GM18508 (cell line): ENCODE measurements at regions not wholly inside any gene's neighbourhood (a gene's known extent, or its start where the extent isn't known, plus 50 kb on each side); places are given as distances from the start of the nearest gene placed in this dataset.
A peak's percentile ranks its signal among the peaks of the same experiment; 100 is the strongest.
"Not testable (repeated sequence)": the region's sequence is repeated elsewhere in the genome, so short reads cannot be mapped to it uniquely, and the experiment has no call there.

Experiments
- ATAC-seq: cut with Tn5 transposase; IDR thresholded peaks from one replicate; pipeline ENCODE4 v1.9.1; 2021; ENCODE audit warnings: moderate number of reproducible peaks; ENCODE audit not compliant: insufficient read depth, unreplicated experiment

- ATAC-seq: not testable (repeated sequence)
These were observed 82.5 kb downstream of the POTEH start for GRCh38 chr22:15772337-15772736.

GRCh38 chr22:15775118-15775517 lies 85.3 kb downstream of the POTEH start:
- ATAC-seq: not testable (repeated sequence)

- ATAC-seq: not testable (repeated sequence)
These were observed 86.1 kb downstream of the POTEH start for GRCh38 chr22:15775670-15776669.

GRCh38 chr22:15776727-15777126 lies 86.9 kb downstream of the POTEH start:
- not testable (repeated sequence) for ATAC-seq

GRCh38 chr22:15777150-15777549 lies 87.3 kb downstream of the POTEH start:
- ATAC-seq: not testable (repeated sequence)

GRCh38 chr22:15777557-15777956 lies 87.7 kb downstream of the POTEH start:
- ATAC-seq: not testable (repeated sequence)

GRCh38 chr22:15778366-15778765 lies 88.5 kb downstream of the POTEH start:
- ATAC-seq: not testable (repeated sequence)

- ATAC-seq: not testable (repeated sequence)
These were observed 91.8 kb downstream of the POTEH start for GRCh38 chr22:15781652-15782051.

- not testable (repeated sequence) for ATAC-seq
These were observed 93.1 kb downstream of the POTEH start for GRCh38 chr22:15782933-15783332.

GRCh38 chr22:15784383-15785085 lies 94.7 kb downstream of the POTEH start:
- ATAC-seq: peak; percentile 85

GRCh38 chr22:15786942-15787733 lies 97.3 kb downstream of the POTEH start:
- ATAC-seq: not testable (repeated sequence)

GRCh38 chr22:15791557-15791956 lies 101.7 kb downstream of the POTEH start:
- ATAC-seq: not testable (repeated sequence)

- ATAC-seq: not testable (repeated sequence)
These were observed 110.1 kb downstream of the POTEH start for GRCh38 chr22:15799935-15800334.

- peak; percentile 69 for ATAC-seq
These were observed 121.3 kb downstream of the POTEH start for GRCh38 chr22:15811141-15811540.

- not testable (repeated sequence) for ATAC-seq
These were observed 126.0 kb downstream of the POTEH start for GRCh38 chr22:15815783-15816182.

GRCh38 chr22:15816470-15816869 lies 126.6 kb downstream of the POTEH start:
- ATAC-seq: not testable (repeated sequence)

GRCh38 chr22:15817264-15817663 lies 127.4 kb downstream of the POTEH start:
- ATAC-seq: not testable (repeated sequence)

GRCh38 chr22:15819886-15820285 lies 130.1 kb downstream of the POTEH start:
- ATAC-seq: not testable (repeated sequence)

GRCh38 chr22:15821088-15821487 lies 131.3 kb downstream of the POTEH start:
- ATAC-seq: not testable (repeated sequence)

GRCh38 chr22:15822001-15822400 lies 132.2 kb downstream of the POTEH start:
- not testable (repeated sequence) for ATAC-seq
